Endodermal cell (in vitro differentiated cells): ENCODE measurements at regions not wholly inside any gene's neighbourhood (a gene's known extent, or its start where the extent isn't known, plus 50 kb on each side); places are given as distances from the start of the nearest gene placed in this dataset.

Source experiments
- DNase-seq: peaks from one replicate; pipeline ENCODE4 v3.0.0-alpha.2; 2017
- H3K27ac ChIP-seq: 2 replicates; pipeline ENCODE4 v1.5.1; 2013; ENCODE audit warnings: mild to moderate bottlenecking, low read depth, low read length, moderate library complexity
- H3K27me3 ChIP-seq: 2 replicates; pipeline ENCODE4 v1.6.1; 2013; ENCODE audit warnings: mild to moderate bottlenecking, low read length, moderate library complexity; ENCODE audit not compliant: insufficient read depth, control insufficient read depth, poor library complexity, severe bottlenecking
- H3K36me3 ChIP-seq: 2 replicates; pipeline ENCODE4 v1.7.0; 2013; ENCODE audit warnings: mild to moderate bottlenecking, low read length, moderate library complexity; ENCODE audit not compliant: control insufficient read depth, insufficient read depth
- H3K4me1 ChIP-seq: one replicate; pipeline ENCODE4 v1.7.0; 2013; ENCODE audit warnings: low read length; ENCODE audit not compliant: control insufficient read depth, insufficient read depth
- H3K4me3 ChIP-seq: 2 replicates; pipeline ENCODE4 v1.5.1; 2013; ENCODE audit warnings: mild to moderate bottlenecking, low read length, moderate library complexity
- H3K9ac ChIP-seq: 2 replicates; pipeline ENCODE4 v1.6.1; 2013; ENCODE audit warnings: mild to moderate bottlenecking, low read length, moderate library complexity; ENCODE audit not compliant: poor library complexity, severe bottlenecking; ENCODE audit errors: extremely low read depth
- H3K9me3 ChIP-seq: 2 replicates; pipeline ENCODE4 v1.6.1; 2013; ENCODE audit warnings: mild to moderate bottlenecking, low read length, moderate library complexity; ENCODE audit not compliant: control insufficient read depth
- H3K27ac Mint-ChIP-seq: 2 replicates; pipeline ENCODE4 v1.8.0; 2020; ENCODE audit warnings: mixed read lengths
- H3K27me3 Mint-ChIP-seq: 2 replicates; pipeline ENCODE4 v1.8.0; 2021; ENCODE audit warnings: mild to moderate bottlenecking, mixed read lengths; ENCODE audit not compliant: insufficient read depth
- H3K36me3 Mint-ChIP-seq: 2 replicates; pipeline ENCODE4 v1.8.0; 2020; ENCODE audit warnings: low read depth, mixed read lengths
- H3K4me1 Mint-ChIP-seq: 2 replicates; pipeline ENCODE4 v1.8.0; 2020; ENCODE audit warnings: mixed read lengths
- H3K4me3 Mint-ChIP-seq: 2 replicates; pipeline ENCODE4 v1.8.0; 2020; ENCODE audit warnings: mild to moderate bottlenecking, moderate library complexity, mixed read lengths
- H3K9me3 Mint-ChIP-seq: 2 replicates; pipeline ENCODE4 v1.8.0; 2020; ENCODE audit warnings: mild to moderate bottlenecking, mixed read lengths
- WGBS, 2 experiments: methylation state at CpG; one replicate each; pipeline versions ENCODE4 v1.1.5 to v1.1.7; 2013; ENCODE audit warnings: missing lambda C conversion rate in 2 of 2, mixed read lengths in 1 of 2; ENCODE audit not compliant: insufficient coverage in 1 of 2, insufficient read length in 1 of 2; 5-methylcytosine and 5-hydroxymethylcytosine counted together
- TF ChIP-seq, protein P1 (sequence below): fragments of 200-600 bp; sonication (generic); conservative IDR thresholded peaks from 2 replicates; pipeline ENCODE4 v1.5.0; 2021; ENCODE audit warnings: antibody characterized with exemption, mild to moderate bottlenecking

- Histone ChIP-seq H3K9ac (no peak overlapping the region), H3K4me1 (no peaks in the 10 kb centered on the region), H3K36me3 (no peaks in the 10 kb centered on the region), H3K27me3 (no peaks in the 10 kb centered on the region), H3K4me3 (no peak overlapping the region), H3K27ac (no peak overlapping the region), H3K9me3 (no peaks in the 10 kb centered on the region)
- no peak for DNase-seq
- no peaks in the 10 kb centered on the region for H3K36me3 Mint-ChIP-seq
- peaks cover 17% of the 10 kb centered on the region for H3K9me3 Mint-ChIP-seq
- peaks cover 5% of the 10 kb centered on the region for H3K4me1 Mint-ChIP-seq
- H3K4me3 Mint-ChIP-seq = no peak overlapping the region
- peaks cover 16% of the 10 kb centered on the region for H3K27me3 Mint-ChIP-seq
- WGBS, 2 experiments = 92 to 97% methylated on average over 7 to 8 of the region's 8 CpGs
- TF ChIP-seq, protein P1, sequence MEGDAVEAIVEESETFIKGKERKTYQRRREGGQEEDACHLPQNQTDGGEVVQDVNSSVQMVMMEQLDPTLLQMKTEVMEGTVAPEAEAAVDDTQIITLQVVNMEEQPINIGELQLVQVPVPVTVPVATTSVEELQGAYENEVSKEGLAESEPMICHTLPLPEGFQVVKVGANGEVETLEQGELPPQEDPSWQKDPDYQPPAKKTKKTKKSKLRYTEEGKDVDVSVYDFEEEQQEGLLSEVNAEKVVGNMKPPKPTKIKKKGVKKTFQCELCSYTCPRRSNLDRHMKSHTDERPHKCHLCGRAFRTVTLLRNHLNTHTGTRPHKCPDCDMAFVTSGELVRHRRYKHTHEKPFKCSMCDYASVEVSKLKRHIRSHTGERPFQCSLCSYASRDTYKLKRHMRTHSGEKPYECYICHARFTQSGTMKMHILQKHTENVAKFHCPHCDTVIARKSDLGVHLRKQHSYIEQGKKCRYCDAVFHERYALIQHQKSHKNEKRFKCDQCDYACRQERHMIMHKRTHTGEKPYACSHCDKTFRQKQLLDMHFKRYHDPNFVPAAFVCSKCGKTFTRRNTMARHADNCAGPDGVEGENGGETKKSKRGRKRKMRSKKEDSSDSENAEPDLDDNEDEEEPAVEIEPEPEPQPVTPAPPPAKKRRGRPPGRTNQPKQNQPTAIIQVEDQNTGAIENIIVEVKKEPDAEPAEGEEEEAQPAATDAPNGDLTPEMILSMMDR = no peak
- H3K27ac Mint-ChIP-seq = no peak overlapping the region
Observed at GRCh38 chr2:239473211-239473805, 72.5 kb upstream of the HDAC4 start.

- H3K27ac ChIP-seq = no peak overlapping the region
- peak; percentile 34 for DNase-seq
- no peaks in the 10 kb centered on the region for H3K9me3 ChIP-seq
- H3K4me3 ChIP-seq = no peak overlapping the region
- no peaks in the 10 kb centered on the region for H3K36me3 Mint-ChIP-seq
- H3K27me3 ChIP-seq = no peaks in the 10 kb centered on the region
- TF ChIP-seq, protein P1 = no peak
- no peak overlapping the region for H3K4me3 Mint-ChIP-seq
- H3K27me3 Mint-ChIP-seq = peaks cover 16% of the 10 kb centered on the region
- peaks cover 17% of the 10 kb centered on the region for H3K9me3 Mint-ChIP-seq
- WGBS, 2 experiments = 62 to 73% methylated on average over 4 to 11 of the region's 11 CpGs
- no peaks in the 10 kb centered on the region for H3K36me3 ChIP-seq
- H3K9ac ChIP-seq = no peak overlapping the region
- H3K4me1 ChIP-seq = no peaks in the 10 kb centered on the region
- no peak overlapping the region for H3K27ac Mint-ChIP-seq
- H3K4me1 Mint-ChIP-seq = peaks cover 5% of the 10 kb centered on the region
Observed at GRCh38 chr2:239472235-239472775, 71.5 kb upstream of the HDAC4 start.

- Mint-ChIP-seq H3K27ac (no peak overlapping the region), H3K9me3 (peaks cover 17% of the 10 kb centered on the region)
Observed at GRCh38 chr2:239471011-239471792, 70.4 kb upstream of the HDAC4 start.

More at GRCh38 chr2:239471011-239471792, 70.4 kb upstream of the HDAC4 start:
- H3K27me3 Mint-ChIP-seq = peaks cover 16% of the 10 kb centered on the region
- H3K36me3 ChIP-seq = no peaks in the 10 kb centered on the region
- no peaks in the 10 kb centered on the region for H3K36me3 Mint-ChIP-seq
- H3K4me3 Mint-ChIP-seq = no peak overlapping the region
- H3K4me1 ChIP-seq = no peaks in the 10 kb centered on the region
- H3K4me1 Mint-ChIP-seq = peaks cover 5% of the 10 kb centered on the region
- H3K27me3 ChIP-seq = no peaks in the 10 kb centered on the region
- no peak overlapping the region for H3K9ac ChIP-seq
- DNase-seq = peak; percentile 13
- H3K9me3 ChIP-seq = no peaks in the 10 kb centered on the region
- TF ChIP-seq, protein P1 = no peak
- no peak overlapping the region for H3K27ac ChIP-seq
- H3K4me3 ChIP-seq = no peak overlapping the region
- WGBS, 2 experiments = 91 to 95% methylated on average over 5 to 9 of the region's 9 CpGs
